IMR-90 (cell line): ENCODE measurements at regions not wholly inside any gene's neighbourhood (a gene's known extent, or its start where the extent isn't known, plus 50 kb on each side); places are given as distances from the start of the nearest gene placed in this dataset.

Source experiments
- ATAC-seq: fragments of 200-7000 bp; cut with Tn5 transposase; 2 replicates; pipeline ENCODE4 v1.9.1; 2020; ENCODE audit warnings: low read depth, mild to moderate bottlenecking, moderate library complexity
- BruUV-seq: library from RNA; stranded (reverse); fragments of 400-500 nt; replicated peaks from 2 replicates; lab custom pipeline; 2021; lab: Mats Ljungman, UMichigan
- CTCF ChIA-PET: fragments of 300-600 bp; formaldehyde crosslinking; extraction: SDS; loops from one replicate; lab custom pipeline; 2021; ENCODE audit warnings: antibody characterized with exemption; lab: Yijun Ruan, JAX
- POLR2A ChIA-PET: fragments of 300-600 bp; sonication (Branson Sonifier 250); formaldehyde crosslinking; loops from one replicate; lab custom pipeline; 2022; ENCODE audit warnings: antibody characterized with exemption; ENCODE audit not compliant: unreplicated experiment; lab: Charles Lee
- DNase-seq: peaks from one replicate; pipeline ENCODE4 v3.0.0; 2013
- H2AFZ ChIP-seq: replicated peaks from 2 replicates; pipeline ENCODE3; 2013; ENCODE audit warnings: low read length, mild to moderate bottlenecking; ENCODE audit not compliant: poor library complexity
- H2AK5ac ChIP-seq: 2 replicates; pipeline ENCODE4 v1.6.1; 2013; ENCODE audit warnings: low read depth, low read length, inconsistent platforms
- H2AK9ac ChIP-seq: replicated peaks from 2 replicates; pipeline ENCODE3; 2013; ENCODE audit warnings: mild to moderate bottlenecking, low read depth, low read length, moderate library complexity; ENCODE audit not compliant: poor library complexity
- H2BK120ac ChIP-seq: 2 replicates; pipeline ENCODE4 v1.6.1; 2013; ENCODE audit warnings: low read depth, low read length, inconsistent platforms
- H2BK15ac ChIP-seq: 3 replicates; pipeline ENCODE4 v1.6.1; 2013; ENCODE audit warnings: low read depth, low read length, inconsistent platforms
- H2BK20ac ChIP-seq: 2 replicates; pipeline ENCODE4 v1.6.1; 2013; ENCODE audit warnings: low read depth, mild to moderate bottlenecking, inconsistent platforms, low read length, moderate library complexity
- H2BK5ac ChIP-seq: 2 replicates; pipeline ENCODE4 v1.6.1; 2013; ENCODE audit warnings: mild to moderate bottlenecking, low read depth, low read length, inconsistent platforms; ENCODE audit not compliant: poor library complexity, severe bottlenecking
- H3K14ac ChIP-seq: replicated peaks from 2 replicates; pipeline ENCODE4 v1.6.1; 2013; ENCODE audit warnings: low read depth, low read length, inconsistent platforms
- H3K18ac ChIP-seq: 2 replicates; pipeline ENCODE4 v1.6.1; 2013; ENCODE audit warnings: low read depth, low read length, control low read depth
- H3K23ac ChIP-seq: 2 replicates; pipeline ENCODE4 v1.6.1; 2013; ENCODE audit warnings: low read depth, low read length, inconsistent platforms
- H3K27ac ChIP-seq: 2 replicates; pipeline ENCODE4 v1.5.1; 2013; ENCODE audit warnings: mild to moderate bottlenecking, control low read depth, low read length; ENCODE audit not compliant: insufficient read depth
- H3K27me3 ChIP-seq: 2 replicates; pipeline ENCODE4 v1.6.1; 2013; ENCODE audit warnings: low read length; ENCODE audit not compliant: control insufficient read depth, insufficient read depth
- H3K36me3 ChIP-seq: 2 replicates; pipeline ENCODE4 v1.6.1; 2013; ENCODE audit warnings: low read length, mixed read lengths; ENCODE audit not compliant: control insufficient read depth, insufficient read depth
- H3K4ac ChIP-seq: 2 replicates; pipeline ENCODE4 v1.6.1; 2013; ENCODE audit warnings: low read depth, low read length, inconsistent platforms
- H3K4me1 ChIP-seq: 2 replicates; pipeline ENCODE4 v1.6.1; 2013; ENCODE audit warnings: low read length, mixed read lengths; ENCODE audit not compliant: control insufficient read depth, insufficient read depth
- H3K4me2 ChIP-seq: 2 replicates; pipeline ENCODE4 v1.6.1; 2013; ENCODE audit warnings: low read depth, mild to moderate bottlenecking, control low read depth, low read length, moderate library complexity
- H3K4me3 ChIP-seq: 2 replicates; pipeline ENCODE4 v1.5.1; 2013; ENCODE audit warnings: low read depth, mild to moderate bottlenecking, control low read depth, low read length, moderate library complexity; ENCODE audit not compliant: insufficient read depth
- H3K56ac ChIP-seq: 2 replicates; pipeline ENCODE4 v1.6.1; 2013; ENCODE audit warnings: low read length, inconsistent platforms; ENCODE audit not compliant: insufficient read depth; ENCODE audit errors: extremely low read depth
- H3K79me1 ChIP-seq, 2 experiments: 2 replicates each; pipeline ENCODE4 v1.6.1; 2013; ENCODE audit warnings: low read length in 2 of 2, inconsistent platforms in 1 of 2, low read depth in 1 of 2
- H3K9ac ChIP-seq: 2 replicates; pipeline ENCODE4 v1.6.1; 2013; ENCODE audit warnings: low read depth, low read length, control low read depth
- H3K9me1 ChIP-seq: 2 replicates; pipeline ENCODE4 v1.6.1; 2013; ENCODE audit warnings: low read length, inconsistent platforms; ENCODE audit not compliant: insufficient read depth
- H3K9me3 ChIP-seq: 2 replicates; pipeline ENCODE4 v1.6.1; 2013; ENCODE audit warnings: low read length; ENCODE audit not compliant: control insufficient read depth, insufficient read depth
- H4K20me1 ChIP-seq: 2 replicates; pipeline ENCODE4 v1.6.1; 2013; ENCODE audit warnings: low read length, inconsistent platforms; ENCODE audit not compliant: insufficient read depth
- H4K5ac ChIP-seq: 2 replicates; pipeline ENCODE4 v1.6.1; 2013; ENCODE audit warnings: mild to moderate bottlenecking, low read depth, low read length, control low read depth
- H4K8ac ChIP-seq, 2 experiments: 2 replicates each; pipeline ENCODE4 v1.6.1; 2013; ENCODE audit warnings: low read depth in 2 of 2, low read length in 2 of 2, control low read depth in 1 of 2, inconsistent platforms in 1 of 2
- H4K91ac ChIP-seq: 2 replicates; pipeline ENCODE4 v1.6.1; 2013; ENCODE audit warnings: low read depth, low read length, inconsistent platforms; ENCODE audit not compliant: insufficient read depth
- BHLHE40 ChIP-seq: fragments of 150-350 bp; IDR thresholded peaks from 2 replicates; pipeline ENCODE4 v1.6.1; 2016; ENCODE audit warnings: mild to moderate bottlenecking, low read depth, low read length
- CEBPB ChIP-seq: IDR thresholded peaks from 2 replicates; pipeline ENCODE4 v1.6.1; 2012; ENCODE audit warnings: low read depth, low read length, improper control_type of control experiment
- CHD1 ChIP-seq: IDR thresholded peaks from 2 replicates; pipeline ENCODE4 v1.6.1; 2012; ENCODE audit warnings: low read depth, low read length, improper control_type of control experiment
- FOS ChIP-seq: fragments of 150-350 bp; IDR thresholded peaks from 2 replicates; pipeline ENCODE4 v1.6.1; 2016; ENCODE audit warnings: low read depth, low read length
- MAFK ChIP-seq: IDR thresholded peaks from 2 replicates; pipeline ENCODE4 v1.6.1; 2012; ENCODE audit warnings: low read depth, low read length, improper control_type of control experiment
- MAZ ChIP-seq: IDR thresholded peaks from 2 replicates; pipeline ENCODE4 v1.6.1; 2012; ENCODE audit warnings: low read depth, mild to moderate bottlenecking, low read length, improper control_type of control experiment, moderate library complexity, borderline replicate concordance
- MXI1 ChIP-seq: IDR thresholded peaks from 2 replicates; pipeline ENCODE4 v1.6.1; 2012; ENCODE audit warnings: low read depth, mild to moderate bottlenecking, low read length, moderate library complexity, borderline replicate concordance
- POLR2A ChIP-seq: IDR thresholded peaks from 2 replicates; pipeline ENCODE4 v1.6.1; 2012; ENCODE audit warnings: mild to moderate bottlenecking, low read depth, low read length
- RCOR1 ChIP-seq: IDR thresholded peaks from 2 replicates; pipeline ENCODE4 v1.6.1; 2012; ENCODE audit warnings: mild to moderate bottlenecking, low read length, improper control_type of control experiment; ENCODE audit not compliant: insufficient replicate concordance
- RFX5 ChIP-seq: IDR thresholded peaks from 2 replicates; pipeline ENCODE4 v1.8.0; 2012; ENCODE audit warnings: low read depth, mild to moderate bottlenecking, low read length, moderate library complexity
- WGBS, 2 experiments: methylation state at CpG; one replicate each; pipeline versions ENCODE4 v1.1.5 to v1.1.7; 2013; ENCODE audit warnings: missing lambda C conversion rate in 2 of 2; ENCODE audit not compliant: insufficient read length in 1 of 2; ENCODE audit errors: extremely low coverage in 2 of 2; 5-methylcytosine and 5-hydroxymethylcytosine counted together
- dilution Hi-C: fragments of 300-500 bp; cut with HindIII; formaldehyde crosslinking; loops from one replicate; pipeline ENCODE4 v1.14.3; 2018; ENCODE audit warnings: low sequenced_read_pairs; ENCODE audit not compliant: unreplicated experiment
- in situ Hi-C: fragments of 300-500 bp; cut with MboI; formaldehyde crosslinking; loops from 3 replicates; pipeline ENCODE4 v1.14.3; 2019; ENCODE audit warnings: low sequenced_read_pairs, inconsistent platforms, mixed read lengths
- intact Hi-C: fragments of 100-400 bp; cut with micrococcal nuclease; formaldehyde crosslinking; loops from 2 replicates; pipeline ENCODE4 v1.10.0; 2022
- TF ChIP-seq, protein P1 (sequence below): fragments of 150-350 bp; IDR thresholded peaks from 2 replicates; pipeline ENCODE4 v1.6.1; 2016; ENCODE audit warnings: low read depth, mild to moderate bottlenecking, low read length, moderate library complexity, borderline replicate concordance
- TF ChIP-seq, protein P2 (sequence below): conservative IDR thresholded peaks from 2 replicates; pipeline ENCODE4 v1.5.1; 2012; ENCODE audit warnings: mild to moderate bottlenecking, low read depth, low read length, improper control_type of control experiment

DNA sequence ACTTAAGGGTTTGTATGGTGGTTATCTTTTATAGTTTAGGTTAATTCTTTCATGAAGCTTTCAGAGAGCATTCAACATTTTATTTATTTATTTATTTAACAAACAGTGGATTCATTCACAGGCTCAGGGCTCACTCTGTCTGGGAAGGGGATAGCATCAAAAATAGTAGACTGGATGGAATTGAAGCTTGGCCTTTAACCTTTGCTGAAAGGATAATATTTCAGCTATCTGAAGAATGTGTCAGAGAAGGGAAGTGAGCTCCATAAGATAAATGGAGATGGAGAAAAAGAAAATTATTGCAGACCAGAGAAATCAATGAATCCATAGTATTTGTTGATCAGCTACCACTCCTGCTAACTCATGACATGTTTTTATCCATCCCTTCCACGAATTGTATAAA lies 305.6 kb downstream of the COG6 start:
- H3K27me3 ChIP-seq = no peaks in the 10 kb centered on the region
- no peak overlapping the region for H2AFZ ChIP-seq
- H3K23ac ChIP-seq = no peak overlapping the region
- no peak for DNase-seq
- intact Hi-C loops = no loop called here
- H3K18ac ChIP-seq = no peak overlapping the region
- no peak overlapping the region for H2BK120ac ChIP-seq
- H3K4me2 ChIP-seq = no peak overlapping the region
- no TSS peak for BruUV-seq
- no peak overlapping the region for H2AK5ac ChIP-seq
- no peak overlapping the region for H3K56ac ChIP-seq
- H3K9ac ChIP-seq = no peak overlapping the region
- H4K5ac ChIP-seq = no peak overlapping the region
- H3K4ac ChIP-seq = no peak overlapping the region
- H3K79me1 ChIP-seq = no peaks in the 10 kb centered on the region
- WGBS, 2 experiments = no CpG with 5 or more reads among the region's 1 CpG
- CTCF ChIA-PET = no interaction called here
- in situ Hi-C loops = no loop called here
- no peaks in the 10 kb centered on the region for H3K9me1 ChIP-seq
- TF ChIP-seq BHLHE40 (no peak), CHD1 (no peak), MXI1 (no peak), POLR2A (no peak), MAFK (no peak), FOS (no peak), RFX5 (no peak), CEBPB (no peak), MAZ (no peak), RCOR1 (no peak)
- TF ChIP-seq, protein P1, sequence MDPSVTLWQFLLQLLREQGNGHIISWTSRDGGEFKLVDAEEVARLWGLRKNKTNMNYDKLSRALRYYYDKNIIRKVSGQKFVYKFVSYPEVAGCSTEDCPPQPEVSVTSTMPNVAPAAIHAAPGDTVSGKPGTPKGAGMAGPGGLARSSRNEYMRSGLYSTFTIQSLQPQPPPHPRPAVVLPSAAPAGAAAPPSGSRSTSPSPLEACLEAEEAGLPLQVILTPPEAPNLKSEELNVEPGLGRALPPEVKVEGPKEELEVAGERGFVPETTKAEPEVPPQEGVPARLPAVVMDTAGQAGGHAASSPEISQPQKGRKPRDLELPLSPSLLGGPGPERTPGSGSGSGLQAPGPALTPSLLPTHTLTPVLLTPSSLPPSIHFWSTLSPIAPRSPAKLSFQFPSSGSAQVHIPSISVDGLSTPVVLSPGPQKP = no peak
- TF ChIP-seq, protein P2, sequence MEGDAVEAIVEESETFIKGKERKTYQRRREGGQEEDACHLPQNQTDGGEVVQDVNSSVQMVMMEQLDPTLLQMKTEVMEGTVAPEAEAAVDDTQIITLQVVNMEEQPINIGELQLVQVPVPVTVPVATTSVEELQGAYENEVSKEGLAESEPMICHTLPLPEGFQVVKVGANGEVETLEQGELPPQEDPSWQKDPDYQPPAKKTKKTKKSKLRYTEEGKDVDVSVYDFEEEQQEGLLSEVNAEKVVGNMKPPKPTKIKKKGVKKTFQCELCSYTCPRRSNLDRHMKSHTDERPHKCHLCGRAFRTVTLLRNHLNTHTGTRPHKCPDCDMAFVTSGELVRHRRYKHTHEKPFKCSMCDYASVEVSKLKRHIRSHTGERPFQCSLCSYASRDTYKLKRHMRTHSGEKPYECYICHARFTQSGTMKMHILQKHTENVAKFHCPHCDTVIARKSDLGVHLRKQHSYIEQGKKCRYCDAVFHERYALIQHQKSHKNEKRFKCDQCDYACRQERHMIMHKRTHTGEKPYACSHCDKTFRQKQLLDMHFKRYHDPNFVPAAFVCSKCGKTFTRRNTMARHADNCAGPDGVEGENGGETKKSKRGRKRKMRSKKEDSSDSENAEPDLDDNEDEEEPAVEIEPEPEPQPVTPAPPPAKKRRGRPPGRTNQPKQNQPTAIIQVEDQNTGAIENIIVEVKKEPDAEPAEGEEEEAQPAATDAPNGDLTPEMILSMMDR = no peak
- H2BK5ac ChIP-seq = no peak overlapping the region
- POLR2A ChIA-PET = no interaction called here
- no peaks in the 10 kb centered on the region for H3K36me3 ChIP-seq
- H3K27ac ChIP-seq = no peak overlapping the region
- ATAC-seq = no peak
- H2BK15ac ChIP-seq = no peak overlapping the region
- H3K4me3 ChIP-seq = no peak overlapping the region
- H2AK9ac ChIP-seq = no peak overlapping the region
- no peak overlapping the region for H4K8ac ChIP-seq
- H4K91ac ChIP-seq = no peak overlapping the region
- no peaks in the 10 kb centered on the region for H4K20me1 ChIP-seq
- dilution Hi-C loops = no loop called here
- H3K14ac ChIP-seq = no peak overlapping the region
- H3K9me3 ChIP-seq = no peaks in the 10 kb centered on the region
- H2BK20ac ChIP-seq = no peak overlapping the region
- H3K4me1 ChIP-seq = no peaks in the 10 kb centered on the region
